ENCODE measurements at regions not wholly inside any gene's neighbourhood (a gene's known extent, or its start where the extent isn't known, plus 50 kb on each side); places are given as distances from the start of the nearest gene placed in this dataset.
"Not testable (repeated sequence)": the region's sequence is repeated elsewhere in the genome, so short reads cannot be mapped to it uniquely, and the experiment has no call there.

DNA sequence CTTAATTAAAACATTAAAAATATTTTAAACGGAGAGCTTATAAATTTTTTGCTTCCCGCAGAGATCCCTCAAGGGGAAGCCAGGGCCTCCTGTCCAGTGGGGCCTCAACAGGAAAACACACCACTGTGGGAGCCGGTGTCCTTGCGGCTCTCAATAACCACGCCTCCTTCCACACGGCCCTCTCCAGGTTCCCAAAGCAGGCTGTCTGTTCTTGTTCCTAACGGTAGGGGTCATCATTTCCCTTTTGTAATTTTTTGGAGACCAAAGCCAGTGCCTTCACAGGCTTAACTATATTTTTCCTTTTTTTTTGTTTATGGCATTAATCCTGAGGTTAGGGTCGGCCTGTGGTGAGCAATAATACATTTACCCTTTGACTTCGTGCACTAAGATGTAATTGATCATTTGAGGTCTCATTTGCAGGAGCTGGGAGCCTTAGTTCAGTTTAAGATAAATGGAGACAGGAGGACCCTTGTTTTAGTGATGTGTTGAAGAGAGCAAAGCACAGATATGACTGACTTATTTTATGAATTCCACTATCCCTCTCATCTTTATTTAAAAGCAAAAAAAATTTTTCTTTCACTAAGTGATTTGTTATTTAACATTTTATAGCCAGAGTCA lies 77.5 kb upstream of the N4BP1 start:
- peak; percentile 20 for DNase-seq (ENCODE audit: low read depth, low spot score)

- DNase-seq (ENCODE audit: low read depth, low spot score), result no peak
These were observed 74.2 kb upstream of the N4BP1 start for GRCh38 chr16:48684148-48684547.

- DNase-seq (ENCODE audit: low read depth, low spot score), result no peak
These were observed 73.0 kb upstream of the N4BP1 start for GRCh38 chr16:48682971-48683370.

DNA sequence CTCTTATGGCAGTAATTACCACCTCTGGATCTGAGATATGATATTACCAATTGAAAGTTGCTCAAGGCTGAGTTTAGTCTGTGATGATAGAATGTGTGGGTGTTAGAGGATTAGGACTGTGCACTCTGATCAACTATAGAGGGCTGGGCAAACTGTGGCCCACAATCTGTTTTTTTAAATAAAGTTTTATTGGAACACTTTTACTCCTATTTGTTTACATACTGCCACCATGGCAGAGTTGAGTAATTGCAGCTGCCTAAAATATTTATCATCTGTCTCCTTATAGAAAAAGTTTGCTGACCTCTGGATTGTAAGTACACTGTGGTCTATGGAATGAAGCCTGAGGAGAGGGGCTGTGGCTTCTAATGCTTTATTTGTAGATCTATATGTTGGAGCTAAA lies 71.5 kb upstream of the N4BP1 start:
- DNase-seq (ENCODE audit: low read depth, low spot score), result no peak

GRCh38 chr16:48680881-48681280 lies 70.9 kb upstream of the N4BP1 start:
- no peak for DNase-seq (ENCODE audit: low read depth, low spot score)

- DNase-seq (ENCODE audit: low read depth, low spot score), result no peak
These were observed 66.9 kb upstream of the N4BP1 start for GRCh38 chr16:48676836-48677235.

- DNase-seq (ENCODE audit: low read depth, low spot score), result not testable (repeated sequence)
These were observed 58.2 kb upstream of the N4BP1 start for GRCh38 chr16:48668184-48668583.

GRCh38 chr16:48659940-48660339 lies 50.0 kb upstream of the N4BP1 start:
- DNase-seq (ENCODE audit: low read depth, low spot score), result no peak

Data from iPS DF 19.7 (cell line).